ENCODE measurements at regions not wholly inside any gene's neighbourhood (a gene's known extent, or its start where the extent isn't known, plus 50 kb on each side); places are given as distances from the start of the nearest gene placed in this dataset.

- Mint-ChIP-seq H3K27me3 (ENCODE audit: low read depth) (peaks cover 7% of the 10 kb centered on the region), H3K4me3 (no peak overlapping the region), H3K27ac (no peak overlapping the region), H3K4me1 (peaks cover 10% of the 10 kb centered on the region), H3K36me3 (no peaks in the 10 kb centered on the region), H3K9me3 (peaks cover 5% of the 10 kb centered on the region)
- TF ChIP-seq CTCF (IDR thresholded peaks at IDR 0.05; ENCODE audit: unreplicated experiment) = no peak
- DNase-seq (ENCODE audit: low spot score in 2 of 2, unreplicated experiment in 2 of 2) = no peak
Measured at GRCh38 chr9:90060256-90060655, 455.4 kb downstream of the GADD45G start.

GRCh38 chr9:90061187-90061586, 456.4 kb downstream of the GADD45G start:
- no peak for TF ChIP-seq CTCF (IDR thresholded peaks at IDR 0.05; ENCODE audit: unreplicated experiment)
- Mint-ChIP-seq H3K27me3 (ENCODE audit: low read depth) (peaks cover 1% of the 10 kb centered on the region), H3K27ac (no peak overlapping the region), H3K36me3 (no peaks in the 10 kb centered on the region), H3K9me3 (peaks cover 2% of the 10 kb centered on the region), H3K4me3 (no peak overlapping the region), H3K4me1 (peaks cover 10% of the 10 kb centered on the region)
- no peak for DNase-seq (ENCODE audit: low spot score in 2 of 2, unreplicated experiment in 2 of 2)

- no peaks in the 10 kb centered on the region for H3K9me3 Mint-ChIP-seq
- H3K27ac Mint-ChIP-seq = no peak overlapping the region
- no peaks in the 10 kb centered on the region for H3K27me3 Mint-ChIP-seq (ENCODE audit: low read depth)
- peaks cover 10% of the 10 kb centered on the region for H3K4me1 Mint-ChIP-seq
- DNase-seq (ENCODE audit: low spot score in 2 of 2, unreplicated experiment in 2 of 2) = no peak
- no peaks in the 10 kb centered on the region for H3K36me3 Mint-ChIP-seq
- no peak for TF ChIP-seq CTCF (IDR thresholded peaks at IDR 0.05; ENCODE audit: unreplicated experiment)
- H3K4me3 Mint-ChIP-seq = no peak overlapping the region
Measured at GRCh38 chr9:90062982-90063381, 458.2 kb downstream of the GADD45G start.

GRCh38 chr9:90064248-90064647, 459.4 kb downstream of the GADD45G start:
- Mint-ChIP-seq H3K4me1 (peaks cover 10% of the 10 kb centered on the region), H3K4me3 (no peak overlapping the region), H3K27me3 (ENCODE audit: low read depth) (peaks cover 3% of the 10 kb centered on the region), H3K9me3 (no peaks in the 10 kb centered on the region), H3K36me3 (no peaks in the 10 kb centered on the region), H3K27ac (no peak overlapping the region)
- TF ChIP-seq CTCF (IDR thresholded peaks at IDR 0.05; ENCODE audit: unreplicated experiment) = no peak
- no peak for DNase-seq (ENCODE audit: low spot score in 2 of 2, unreplicated experiment in 2 of 2)

GRCh38 chr9:90064971-90065370, 460.2 kb downstream of the GADD45G start:
- TF ChIP-seq CTCF (IDR thresholded peaks at IDR 0.05; ENCODE audit: unreplicated experiment) = no peak
- peaks cover 5% of the 10 kb centered on the region for H3K27me3 Mint-ChIP-seq (ENCODE audit: low read depth)
- no peaks in the 10 kb centered on the region for H3K36me3 Mint-ChIP-seq
- peaks cover 10% of the 10 kb centered on the region for H3K4me1 Mint-ChIP-seq
- DNase-seq (ENCODE audit: low spot score in 2 of 2, unreplicated experiment in 2 of 2) = no peak
- H3K4me3 Mint-ChIP-seq = no peak overlapping the region
- H3K27ac Mint-ChIP-seq = no peak overlapping the region
- H3K9me3 Mint-ChIP-seq = no peaks in the 10 kb centered on the region

GRCh38 chr9:90065851-90066250, 461.0 kb downstream of the GADD45G start:
- Mint-ChIP-seq H3K27me3 (ENCODE audit: low read depth) (peaks cover 11% of the 10 kb centered on the region), H3K9me3 (no peaks in the 10 kb centered on the region), H3K36me3 (no peaks in the 10 kb centered on the region), H3K4me3 (no peak overlapping the region), H3K27ac (no peak overlapping the region), H3K4me1 (peaks cover 2% of the 10 kb centered on the region)
- TF ChIP-seq CTCF (IDR thresholded peaks at IDR 0.05; ENCODE audit: unreplicated experiment) = no peak
- no peak for DNase-seq (ENCODE audit: low spot score in 2 of 2, unreplicated experiment in 2 of 2)

Data from mesothelial cell of epicardium (in vitro differentiated cells).